ENCODE measurements at regions not wholly inside any gene's neighbourhood (a gene's known extent, or its start where the extent isn't known, plus 50 kb on each side); places are given as distances from the start of the nearest gene placed in this dataset.
"Not testable (repeated sequence)": the region's sequence is repeated elsewhere in the genome, so short reads cannot be mapped to it uniquely, and the experiment has no call there.

DNA sequence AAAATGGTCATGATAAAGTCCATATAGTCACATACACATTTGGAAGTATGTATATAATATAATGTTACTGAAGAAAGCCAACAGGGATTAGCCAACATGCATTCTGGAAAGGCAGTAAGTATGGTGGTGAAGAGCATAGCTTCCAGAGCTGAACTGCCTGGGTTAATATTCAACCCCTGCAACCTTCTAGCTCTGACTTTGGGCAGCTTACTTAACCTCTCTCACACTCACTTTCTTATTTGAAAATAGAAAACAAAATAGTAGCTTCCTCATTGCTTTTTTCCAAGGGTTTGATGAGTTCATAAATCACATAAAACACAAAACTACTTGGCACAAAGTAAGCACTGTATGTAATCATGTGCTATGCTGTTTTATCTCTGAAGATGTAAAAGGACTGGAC, 216.4 kb downstream of the CHIC2 start:
- intact Hi-C loops (cut with DNase I; ENCODE audit: low total_unique reads), result no loop called here
- no peaks in the 10 kb centered on the region for H3K27me3 ChIP-seq
- no peak overlapping the region for H3K27ac ChIP-seq
- no peak overlapping the region for H3K4me3 ChIP-seq
- H3K9me3 ChIP-seq, result no peaks in the 10 kb centered on the region
- no peak for DNase-seq
- no peak for TF ChIP-seq POLR2A (IDR thresholded peaks at IDR 0.05)
- TF ChIP-seq, protein P1, sequence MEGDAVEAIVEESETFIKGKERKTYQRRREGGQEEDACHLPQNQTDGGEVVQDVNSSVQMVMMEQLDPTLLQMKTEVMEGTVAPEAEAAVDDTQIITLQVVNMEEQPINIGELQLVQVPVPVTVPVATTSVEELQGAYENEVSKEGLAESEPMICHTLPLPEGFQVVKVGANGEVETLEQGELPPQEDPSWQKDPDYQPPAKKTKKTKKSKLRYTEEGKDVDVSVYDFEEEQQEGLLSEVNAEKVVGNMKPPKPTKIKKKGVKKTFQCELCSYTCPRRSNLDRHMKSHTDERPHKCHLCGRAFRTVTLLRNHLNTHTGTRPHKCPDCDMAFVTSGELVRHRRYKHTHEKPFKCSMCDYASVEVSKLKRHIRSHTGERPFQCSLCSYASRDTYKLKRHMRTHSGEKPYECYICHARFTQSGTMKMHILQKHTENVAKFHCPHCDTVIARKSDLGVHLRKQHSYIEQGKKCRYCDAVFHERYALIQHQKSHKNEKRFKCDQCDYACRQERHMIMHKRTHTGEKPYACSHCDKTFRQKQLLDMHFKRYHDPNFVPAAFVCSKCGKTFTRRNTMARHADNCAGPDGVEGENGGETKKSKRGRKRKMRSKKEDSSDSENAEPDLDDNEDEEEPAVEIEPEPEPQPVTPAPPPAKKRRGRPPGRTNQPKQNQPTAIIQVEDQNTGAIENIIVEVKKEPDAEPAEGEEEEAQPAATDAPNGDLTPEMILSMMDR (IDR thresholded peaks at IDR 0.05), result no peak
- H3K4me1 ChIP-seq, result peaks cover 11% of the 10 kb centered on the region
- H3K36me3 ChIP-seq (ENCODE audit: low read depth, missing control alignments), result no peaks in the 10 kb centered on the region

DNA sequence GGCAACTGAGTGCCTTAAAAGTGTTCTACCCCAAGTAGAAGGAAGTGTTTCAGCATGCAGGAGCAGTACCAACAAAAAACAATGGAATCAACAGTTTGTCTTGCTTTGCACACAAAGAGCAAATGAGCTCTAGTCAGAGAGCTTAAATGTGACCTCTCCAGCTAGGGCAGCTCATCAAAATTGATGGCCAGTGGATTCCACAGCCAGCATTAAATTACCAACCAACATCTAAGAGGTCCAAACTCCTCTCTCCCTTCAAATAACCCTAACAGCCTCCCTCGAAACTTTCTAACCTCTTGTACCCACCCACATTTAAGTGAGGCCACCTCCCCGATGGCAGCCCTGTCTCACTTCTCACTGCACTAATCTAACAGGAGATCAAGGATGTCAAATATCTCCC, 219.9 kb downstream of the CHIC2 start:
- Histone ChIP-seq H3K27ac (no peak overlapping the region), H3K9me3 (no peaks in the 10 kb centered on the region), H3K27me3 (no peaks in the 10 kb centered on the region), H3K36me3 (ENCODE audit: low read depth, missing control alignments) (no peaks in the 10 kb centered on the region), H3K4me3 (no peak overlapping the region), H3K4me1 (peaks cover 7% of the 10 kb centered on the region)
- intact Hi-C loops (cut with DNase I; ENCODE audit: low total_unique reads), result no loop called here
- 80 to 83% methylated on average over 2 of the region's 2 CpGs for WGBS, 2 donors
- no peak for DNase-seq
- TF ChIP-seq, protein P1 (IDR thresholded peaks at IDR 0.05), result no peak
- no peak for TF ChIP-seq POLR2A (IDR thresholded peaks at IDR 0.05)

DNA sequence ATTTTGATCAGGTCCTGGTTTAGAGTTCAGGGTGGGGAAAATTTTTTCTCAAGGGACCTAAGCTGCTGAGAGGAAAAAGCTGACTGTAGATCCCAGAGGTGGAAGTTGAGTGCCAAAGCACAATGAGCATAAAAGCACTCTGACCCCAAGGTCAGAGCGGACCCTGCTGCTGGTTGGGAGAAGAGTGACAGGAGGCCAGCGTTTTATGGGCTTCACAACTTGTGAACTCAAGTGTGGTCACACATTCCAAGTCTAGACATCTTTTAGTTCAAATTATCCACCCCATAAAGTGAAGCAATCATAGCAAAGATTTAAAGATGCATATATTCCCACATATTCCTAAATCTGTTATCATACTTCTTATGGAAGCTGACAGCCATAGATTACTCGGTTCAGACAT, 220.3 kb downstream of the CHIC2 start:
- no peak overlapping the region for H3K27ac ChIP-seq
- intact Hi-C loops (cut with DNase I; ENCODE audit: low total_unique reads), result no loop called here
- TF ChIP-seq, protein P1 (IDR thresholded peaks at IDR 0.05), result no peak
- TF ChIP-seq POLR2A (IDR thresholded peaks at IDR 0.05), result no peak
- peaks cover 3% of the 10 kb centered on the region for H3K4me1 ChIP-seq
- DNase-seq, result no peak
- H3K36me3 ChIP-seq (ENCODE audit: low read depth, missing control alignments), result no peaks in the 10 kb centered on the region
- H3K4me3 ChIP-seq, result no peak overlapping the region
- H3K9me3 ChIP-seq, result no peaks in the 10 kb centered on the region
- no peaks in the 10 kb centered on the region for H3K27me3 ChIP-seq
- 77 to 78% methylated on average over 3 of the region's 3 CpGs for WGBS, 2 donors

DNA sequence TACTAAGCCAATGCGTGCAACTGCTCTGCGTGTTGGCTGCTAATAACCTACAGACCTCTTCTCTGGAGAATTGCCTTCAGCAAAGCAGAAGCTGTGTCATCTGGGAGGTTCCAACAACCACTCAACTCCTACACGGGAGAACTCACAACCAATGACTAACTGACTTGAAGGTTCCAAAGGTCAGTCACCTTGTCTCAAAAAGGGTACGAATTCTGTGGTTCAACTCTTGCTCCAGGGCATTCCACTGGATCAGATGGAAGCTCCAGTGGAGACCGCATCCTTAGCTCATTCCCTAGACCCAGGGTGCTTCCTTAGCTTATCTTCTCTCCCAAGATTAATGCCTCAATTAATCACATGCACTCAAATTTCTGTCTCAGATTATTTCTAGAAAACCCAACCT, 222.7 kb downstream of the CHIC2 start:
- TF ChIP-seq, protein P1 (IDR thresholded peaks at IDR 0.05), result no peak
- TF ChIP-seq POLR2A (IDR thresholded peaks at IDR 0.05), result no peak
- Histone ChIP-seq H3K27me3 (no peaks in the 10 kb centered on the region), H3K4me1 (no peaks in the 10 kb centered on the region), H3K4me3 (no peak overlapping the region), H3K27ac (no peak overlapping the region), H3K36me3 (ENCODE audit: low read depth, missing control alignments) (no peaks in the 10 kb centered on the region), H3K9me3 (no peaks in the 10 kb centered on the region)
- intact Hi-C loops (cut with DNase I; ENCODE audit: low total_unique reads), result no loop called here
- 90 to 92% methylated on average over 5 of the region's 5 CpGs for WGBS, 2 donors
- DNase-seq, result no peak

DNA sequence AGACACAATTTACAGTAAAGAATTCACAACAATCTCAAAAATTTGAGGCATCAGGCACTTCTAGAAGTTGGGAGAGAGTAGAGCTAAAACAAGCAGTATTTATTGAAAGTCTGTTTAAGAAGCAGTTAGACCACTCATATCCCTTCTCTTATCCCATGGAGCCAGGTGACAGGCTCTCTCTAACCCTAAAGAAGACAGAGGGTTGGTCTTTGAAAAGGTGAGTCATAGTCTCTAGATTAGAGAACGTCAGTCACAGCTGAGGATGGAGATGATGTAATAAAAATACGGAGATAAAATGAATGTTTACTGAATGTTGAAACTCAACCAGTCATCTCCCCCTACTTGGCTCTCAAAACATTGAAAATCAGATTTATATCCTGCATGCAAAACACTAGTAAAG, 223.8 kb downstream of the CHIC2 start:
- no peak for DNase-seq
- intact Hi-C loops (cut with DNase I; ENCODE audit: low total_unique reads), result no loop called here
- H3K9me3 ChIP-seq, result no peaks in the 10 kb centered on the region
- TF ChIP-seq, protein P1 (IDR thresholded peaks at IDR 0.05), result no peak
- TF ChIP-seq POLR2A (IDR thresholded peaks at IDR 0.05), result no peak
- no peak overlapping the region for H3K4me3 ChIP-seq
- no peaks in the 10 kb centered on the region for H3K4me1 ChIP-seq
- H3K27ac ChIP-seq, result no peak overlapping the region
- no peaks in the 10 kb centered on the region for H3K27me3 ChIP-seq
- no peaks in the 10 kb centered on the region for H3K36me3 ChIP-seq (ENCODE audit: low read depth, missing control alignments)
- WGBS, 2 donors, result 73 to 76% methylated on average over 2 of the region's 2 CpGs

DNA sequence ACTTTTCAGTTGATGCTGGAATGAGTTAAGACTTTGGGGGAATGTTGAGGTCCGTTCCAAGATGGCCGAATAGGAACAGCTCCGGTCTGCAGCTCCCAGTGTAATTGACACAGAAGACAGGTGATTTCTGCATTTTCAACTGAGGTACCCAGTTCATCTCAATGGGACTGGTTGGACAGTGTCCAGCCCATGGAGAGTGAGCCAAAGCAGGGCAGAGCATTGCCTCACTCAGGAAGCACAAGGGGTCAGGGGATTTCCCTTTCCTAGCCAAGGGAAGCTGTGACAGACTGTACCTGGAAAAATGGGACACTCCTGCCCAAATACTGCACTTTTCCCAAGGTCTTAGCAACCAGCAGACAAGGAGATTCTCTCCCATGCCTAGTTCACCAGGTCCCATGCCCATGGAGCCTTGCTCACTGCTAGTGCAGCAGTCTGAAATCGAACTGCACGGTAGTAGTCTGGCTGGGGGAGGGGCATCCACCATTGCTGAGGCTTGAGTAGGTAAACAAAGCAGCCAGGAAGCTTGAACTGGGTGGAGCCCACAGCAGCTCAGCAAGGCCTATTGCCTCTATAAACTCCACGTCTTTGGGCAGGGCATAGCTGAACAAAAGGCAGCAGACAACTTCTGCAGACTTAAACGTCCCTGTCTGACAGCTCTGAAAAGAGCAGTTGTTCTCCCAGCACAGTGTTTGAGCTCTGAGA, 231.0 kb downstream of the CHIC2 start:
- H3K9me3 ChIP-seq; H3K27me3 ChIP-seq; H3K4me1 ChIP-seq; H3K4me3 ChIP-seq; DNase-seq; intact Hi-C loops (cut with DNase I; ENCODE audit: low total_unique reads); H3K27ac ChIP-seq; H3K36me3 ChIP-seq (ENCODE audit: low read depth, missing control alignments): not testable (repeated sequence)
- WGBS, 2 donors, result 90 to 98% methylated on average over 5 to 7 of the region's 7 CpGs
